ENCODE measurements at regions not wholly inside any gene's neighbourhood (a gene's known extent, or its start where the extent isn't known, plus 50 kb on each side); places are given as distances from the start of the nearest gene placed in this dataset.

- no peak overlapping the region for H2BK12ac ChIP-seq (ENCODE audit: low read depth, low read length)
- H3K27ac ChIP-seq (ENCODE audit: low read depth, low read length), result no peak overlapping the region
- no peak overlapping the region for H2BK5ac ChIP-seq (ENCODE audit: low read depth, low read length)
- no peak overlapping the region for H4K91ac ChIP-seq (replicated peaks; ENCODE audit: insufficient read length, low read length)
- H3K4me3 ChIP-seq (ENCODE audit: extremely low read depth in 1 of 4, insufficient read depth in 2 of 4, low read depth in 3 of 4, low read length in 4 of 4), result no peak overlapping the region
- H3K27me3 ChIP-seq (replicated peaks in 1 of 4; ENCODE audit: control insufficient read depth in 3 of 4, extremely low read depth in 1 of 4, insufficient read depth in 3 of 4, low read length in 3 of 4), result no peaks in the 10 kb centered on the region
- FAIRE-seq, result no peak
- 92% methylated on average over 4 of the region's 4 CpGs; no CpG with 5 or more reads in 1 of the 2 experiments for WGBS, 2 experiments (ENCODE audit: extremely low coverage in 1 of 2, insufficient coverage in 1 of 2, insufficient read length in 1 of 2, insufficient replicate concordance in 2 of 2, low coverage in 1 of 2, low lambda C conversion rate in 2 of 2, missing lambda C conversion rate in 1 of 2)
- TF ChIP-seq CTCF (IDR thresholded peaks at IDR 0.05; ENCODE audit: control extremely low read depth in 1 of 3, insufficient read depth in 1 of 3, low read depth in 1 of 3, low read length in 3 of 3) (no peak), SAP30 (IDR thresholded peaks at IDR 0.05; ENCODE audit: insufficient read depth, insufficient replicate concordance, low read length) (no peak), GTF2F1 (IDR thresholded peaks at IDR 0.05; ENCODE audit: borderline replicate concordance, low read depth, low read length) (no peak), TEAD4 (IDR thresholded peaks at IDR 0.05; ENCODE audit: low read depth, low read length) (no peak), RXRA (IDR thresholded peaks at IDR 0.05; ENCODE audit: insufficient read depth, low read depth, low read length) (no peak), KDM5A (IDR thresholded peaks at IDR 0.05; ENCODE audit: low read length) (no peak), KDM4A (IDR thresholded peaks at IDR 0.05; ENCODE audit: low read depth, low read length, severe bottlenecking) (no peak), RAD21 (IDR thresholded peaks at IDR 0.05 in 1 of 2, conservative IDR thresholded peaks at IDR 0.05 in 1 of 2; ENCODE audit: low read depth in 2 of 2, low read length in 2 of 2) (no peak), ATF3 (IDR thresholded peaks at IDR 0.05; ENCODE audit: insufficient read depth, low read depth, low read length) (no peak), TBP (IDR thresholded peaks at IDR 0.05; ENCODE audit: low read depth, low read length) (no peak), JUN (IDR thresholded peaks at IDR 0.05; ENCODE audit: low read depth, low read length) (no peak)
- H3K4me1 ChIP-seq (replicated peaks in 1 of 4; ENCODE audit: control insufficient read depth in 3 of 4, insufficient read depth in 4 of 4, low read length in 3 of 4), result peaks cover 0 to 9% (median 5%) of the 10 kb centered on the region in 4 experiments; a peak in 5 of 7 replicates
- DNase-seq (ENCODE audit: low read depth in 1 of 2, low spot score in 2 of 2), result no peak
- H3K79me1 ChIP-seq (ENCODE audit: low read depth, low read length), result no peaks in the 10 kb centered on the region
- H4K20me1 ChIP-seq (replicated peaks in 1 of 2; ENCODE audit: control insufficient read depth in 1 of 2, insufficient read depth in 2 of 2, low read length in 2 of 2), result peaks cover 0 to 3% of the 10 kb centered on the region in 2 experiments
- no peak overlapping the region for H3K9ac ChIP-seq (replicated peaks in 1 of 4; ENCODE audit: extremely low read depth in 1 of 4, low read depth in 3 of 4, low read length in 3 of 4)
- no peak overlapping the region for H2AK5ac ChIP-seq (ENCODE audit: low read depth, low read length)
- ChIA-PET CTCF (ENCODE audit: partially characterized antibody) (no interaction called here), POLR2A (ENCODE audit: partially characterized antibody) (no interaction called here)
- H3K4ac ChIP-seq (replicated peaks; ENCODE audit: insufficient read length, low read depth, low read length), result no peak overlapping the region
- H3K14ac ChIP-seq (ENCODE audit: insufficient read length), result no peak overlapping the region
- no peak overlapping the region for H2BK15ac ChIP-seq (ENCODE audit: low read length)
- no peak overlapping the region for H4K5ac ChIP-seq (ENCODE audit: insufficient read length, low read depth, low read length)
- H3K4me2 ChIP-seq (ENCODE audit: insufficient read depth in 1 of 2, low read depth in 2 of 2, low read length in 2 of 2), result no peak overlapping the region
- no peak overlapping the region for H4K8ac ChIP-seq (ENCODE audit: extremely low read depth, insufficient read depth, low read length)
- H2BK20ac ChIP-seq (ENCODE audit: low read length), result no peak overlapping the region
- H3K9me3 ChIP-seq (ENCODE audit: insufficient read depth in 2 of 2, low read depth in 1 of 2, low read length in 1 of 2), result no peaks in the 10 kb centered on the region
- no peak overlapping the region for H3K23ac ChIP-seq (ENCODE audit: insufficient read length)
- no peak overlapping the region for H3K18ac ChIP-seq (ENCODE audit: extremely low read depth, low read length)
- no peak overlapping the region for H3K56ac ChIP-seq (replicated peaks; ENCODE audit: insufficient read length, low read depth, low read length)
- H3K79me2 ChIP-seq (ENCODE audit: control insufficient read depth in 1 of 2, insufficient read depth in 2 of 2, low read length in 2 of 2), result no peaks in the 10 kb centered on the region
- H2BK120ac ChIP-seq (replicated peaks; ENCODE audit: low read depth, low read length), result no peak overlapping the region
- no peaks in the 10 kb centered on the region for H3K36me3 ChIP-seq (ENCODE audit: control insufficient read depth in 2 of 4, insufficient read depth in 4 of 4, low read length in 3 of 4)
- no peak overlapping the region for H2AFZ ChIP-seq (ENCODE audit: low read length)
- peaks cover 2% of the 10 kb centered on the region; the same call in 1 of the 2 replicates for H3K23me2 ChIP-seq (ENCODE audit: low read depth, low read length)
Observed at GRCh38 chr1:239918634-239919033, 173.0 kb upstream of the FMN2 start.

Data from H1 (cell line).